H9 (cell line): ENCODE measurements at regions not wholly inside any gene's neighbourhood (a gene's known extent, or its start where the extent isn't known, plus 50 kb on each side); places are given as distances from the start of the nearest gene placed in this dataset.

Source experiments
- DNase-seq: peaks from one replicate; pipeline ENCODE4 v3.0.0-alpha.2; 2017
- H2AFZ ChIP-seq: one replicate; pipeline ENCODE4 v1.6.1; 2013; ENCODE audit warnings: mild to moderate bottlenecking, low read length, control low read depth, moderate library complexity
- H2AK5ac ChIP-seq: 2 replicates; pipeline ENCODE4 v1.6.1; 2013; ENCODE audit warnings: low read length, control low read depth, mixed read lengths; ENCODE audit not compliant: insufficient read length
- H2BK120ac ChIP-seq: one replicate; pipeline ENCODE4 v1.6.1; 2013; ENCODE audit warnings: low read depth, mild to moderate bottlenecking, low read length, control low read depth, inconsistent platforms; ENCODE audit not compliant: poor library complexity, severe bottlenecking
- H2BK12ac ChIP-seq: 2 replicates; pipeline ENCODE4 v1.6.1; 2013; ENCODE audit warnings: low read length, control low read depth, mixed read lengths, low read depth; ENCODE audit not compliant: insufficient read length
- H2BK15ac ChIP-seq: 2 replicates; pipeline ENCODE4 v1.6.1; 2013; ENCODE audit warnings: low read depth, low read length, control low read depth
- H2BK20ac ChIP-seq: one replicate; pipeline ENCODE4 v1.6.1; 2013; ENCODE audit warnings: low read depth, mild to moderate bottlenecking, low read length, control low read depth, inconsistent platforms; ENCODE audit not compliant: poor library complexity, severe bottlenecking
- H2BK5ac ChIP-seq: 2 replicates; pipeline ENCODE4 v1.6.1; 2013; ENCODE audit warnings: low read length, control low read depth, mixed read lengths; ENCODE audit not compliant: insufficient read length
- H3K14ac ChIP-seq: 2 replicates; pipeline ENCODE4 v1.6.1; 2013; ENCODE audit warnings: low read length, control low read depth; ENCODE audit not compliant: insufficient read depth
- H3K18ac ChIP-seq: 2 replicates; pipeline ENCODE4 v1.6.1; 2013; ENCODE audit warnings: low read depth, mild to moderate bottlenecking, mixed read lengths, low read length, control low read depth; ENCODE audit not compliant: insufficient read length
- H3K23ac ChIP-seq: 2 replicates; pipeline ENCODE4 v1.6.1; 2013; ENCODE audit warnings: low read length, control low read depth, mixed read lengths, low read depth; ENCODE audit not compliant: insufficient read length
- H3K23me2 ChIP-seq: 2 replicates; pipeline ENCODE4 v1.6.1; 2013; ENCODE audit warnings: low read depth, mild to moderate bottlenecking, mixed read lengths, low read length, control low read depth; ENCODE audit not compliant: insufficient read length, poor library complexity, severe bottlenecking
- H3K27ac ChIP-seq: 2 replicates; pipeline ENCODE4 v1.5.1; 2013; ENCODE audit warnings: low read length, control low read depth, mixed read lengths, low read depth; ENCODE audit not compliant: insufficient read length
- H3K27me3 ChIP-seq: 2 replicates; pipeline ENCODE4 v1.6.1; 2013; ENCODE audit warnings: low read length, control low read depth, inconsistent platforms; ENCODE audit not compliant: insufficient read depth
- H3K4ac ChIP-seq: 2 replicates; pipeline ENCODE4 v1.6.1; 2013; ENCODE audit warnings: low read depth, mild to moderate bottlenecking, control low read depth, inconsistent platforms, low read length, moderate library complexity
- H3K4me1 ChIP-seq: 2 replicates; pipeline ENCODE4 v1.6.1; 2013; ENCODE audit warnings: low read length, control low read depth, inconsistent platforms; ENCODE audit not compliant: insufficient read depth
- H3K4me2 ChIP-seq: 2 replicates; pipeline ENCODE4 v1.6.1; 2013; ENCODE audit warnings: low read length, control low read depth, mixed read lengths; ENCODE audit not compliant: insufficient read length, insufficient read depth
- H3K56ac ChIP-seq: 2 replicates; pipeline ENCODE4 v1.6.1; 2013; ENCODE audit warnings: low read depth, mild to moderate bottlenecking, mixed read lengths, low read length, control low read depth; ENCODE audit not compliant: insufficient read length
- H3K79me1 ChIP-seq: 2 replicates; pipeline ENCODE4 v1.6.1; 2013; ENCODE audit warnings: low read depth, mild to moderate bottlenecking, moderate library complexity, low read length, control low read depth, inconsistent platforms; ENCODE audit not compliant: insufficient read depth, poor library complexity, severe bottlenecking
- H3K79me2 ChIP-seq: 2 replicates; pipeline ENCODE4 v1.6.1; 2013; ENCODE audit warnings: low read length, control low read depth, inconsistent platforms; ENCODE audit not compliant: insufficient read depth
- H3K9ac ChIP-seq: 2 replicates; pipeline ENCODE4 v1.6.1; 2013; ENCODE audit warnings: low read length, control low read depth, mixed read lengths; ENCODE audit not compliant: insufficient read length; ENCODE audit errors: extremely low read depth
- H3K9me3 ChIP-seq: one replicate; pipeline ENCODE4 v1.6.1; 2013; ENCODE audit warnings: low read depth, low read length, inconsistent platforms; ENCODE audit not compliant: control insufficient read depth
- H3T11ph ChIP-seq: one replicate; pipeline ENCODE4 v1.6.1; 2013; ENCODE audit warnings: mild to moderate bottlenecking, low read length, control low read depth, inconsistent platforms
- H4K20me1 ChIP-seq: one replicate; pipeline ENCODE4 v1.6.1; 2013; ENCODE audit not compliant: control insufficient read depth, insufficient read length, insufficient read depth
- H4K5ac ChIP-seq: 2 replicates; pipeline ENCODE4 v1.6.1; 2013; ENCODE audit warnings: low read depth, mild to moderate bottlenecking, mixed read lengths, low read length, control low read depth; ENCODE audit not compliant: insufficient read length
- H4K8ac ChIP-seq: replicated peaks from 2 replicates; pipeline ENCODE4 v1.6.1; 2013; ENCODE audit warnings: low read length, control low read depth, mixed read lengths, low read depth; ENCODE audit not compliant: insufficient read length
- H4K91ac ChIP-seq: 2 replicates; pipeline ENCODE4 v1.6.1; 2013; ENCODE audit warnings: low read depth, mild to moderate bottlenecking, moderate library complexity, mixed read lengths, low read length, control low read depth; ENCODE audit not compliant: insufficient read length
- H3K27ac Mint-ChIP-seq, 3 experiments: 2 replicates in 2 of 3; 3 replicates in 1 of 3; pipeline ENCODE4 v1.8.0; 2020 to 2021; ENCODE audit warnings: mixed read lengths in 3 of 3, mild to moderate bottlenecking in 1 of 3, moderate library complexity in 1 of 3
- H3K27me3 Mint-ChIP-seq: 2 replicates; pipeline ENCODE4 v1.8.0; 2021; ENCODE audit warnings: low read depth, mild to moderate bottlenecking, moderate library complexity, mixed read lengths
- H3K36me3 Mint-ChIP-seq, 3 experiments: 2 replicates in 2 of 3; 3 replicates in 1 of 3; pipeline ENCODE4 v1.8.0; 2020 to 2021; ENCODE audit warnings: low read depth in 3 of 3, mixed read lengths in 3 of 3; ENCODE audit not compliant: insufficient read depth in 1 of 3
- H3K4me1 Mint-ChIP-seq, 2 experiments: 2 replicates each; pipeline ENCODE4 v1.8.0; 2020; ENCODE audit warnings: mixed read lengths in 2 of 2
- H3K4me3 Mint-ChIP-seq, 2 experiments: 2 replicates in 1 of 2; 3 replicates in 1 of 2; pipeline ENCODE4 v1.8.0; 2020 to 2021; ENCODE audit warnings: mild to moderate bottlenecking in 2 of 2, mixed read lengths in 2 of 2, moderate library complexity in 1 of 2
- H3K9me3 Mint-ChIP-seq, 2 experiments: 2 replicates in 1 of 2; 3 replicates in 1 of 2; pipeline ENCODE4 v1.8.0; 2020; ENCODE audit warnings: mild to moderate bottlenecking in 2 of 2, mixed read lengths in 2 of 2, moderate library complexity in 1 of 2
- CTCF ChIP-seq: fragments of 200-600 bp; sonication (generic); conservative IDR thresholded peaks from 3 replicates; pipeline ENCODE4 v1.8.0; 2021; ENCODE audit warnings: antibody characterized with exemption, mild to moderate bottlenecking
- WGBS: extraction: QIAGEN DNeasy Blood & Tissue Kit; methylation state at CpG from one replicate; pipeline ENCODE4 v1.1.7; 2013; ENCODE audit warnings: missing lambda C conversion rate, low lambda C conversion rate, mixed read lengths; ENCODE audit not compliant: insufficient read length; ENCODE audit errors: extremely low coverage; 5-methylcytosine and 5-hydroxymethylcytosine counted together

- no peak overlapping the region for H4K5ac ChIP-seq
- Mint-ChIP-seq H3K4me3 (no peak overlapping the region), H3K36me3 (peaks cover 0 to 6% (median 0%) of the 10 kb centered on the region in 3 experiments; a peak in 4 of 7 replicates), H3K27me3 (no peaks in the 10 kb centered on the region; the same call in 1 of the 2 replicates), H3K27ac (no peak overlapping the region), H3K4me1 (peaks cover 12 to 13% of the 10 kb centered on the region in 2 experiments), H3K9me3 (peaks cover 60 to 86% of the 10 kb centered on the region in 2 experiments)
- H2BK120ac ChIP-seq, result no peak overlapping the region
- no peak overlapping the region for H3K23ac ChIP-seq
- H3K27ac ChIP-seq, result no peak overlapping the region
- no peak overlapping the region for H3T11ph ChIP-seq
- H2BK5ac ChIP-seq, result no peak overlapping the region
- no peak for DNase-seq
- no peak overlapping the region for H4K91ac ChIP-seq
- H3K4me1 ChIP-seq, result no peaks in the 10 kb centered on the region; the same call in 1 of the 2 replicates
- H3K9ac ChIP-seq, result no peak overlapping the region
- no peak overlapping the region for H2BK20ac ChIP-seq
- H4K8ac ChIP-seq, result no peak overlapping the region
- no peak overlapping the region for H3K18ac ChIP-seq
- WGBS, result 100% methylated on average over 1 of the region's 8 CpGs
- no peak overlapping the region for H2BK15ac ChIP-seq
- no peak overlapping the region for H3K4me2 ChIP-seq
- H2AFZ ChIP-seq, result no peak overlapping the region
- H3K27me3 ChIP-seq, result no peaks in the 10 kb centered on the region
- no peaks in the 10 kb centered on the region for H3K23me2 ChIP-seq
- no peaks in the 10 kb centered on the region for H3K9me3 ChIP-seq
- H4K20me1 ChIP-seq, result no peaks in the 10 kb centered on the region
- no peaks in the 10 kb centered on the region for H3K79me2 ChIP-seq
- no peak overlapping the region for H3K14ac ChIP-seq
- H2BK12ac ChIP-seq, result no peak overlapping the region
- no peak overlapping the region for H2AK5ac ChIP-seq
- no peak for TF ChIP-seq CTCF
- H3K79me1 ChIP-seq, result no peaks in the 10 kb centered on the region
- H3K4ac ChIP-seq, result no peak overlapping the region
- H3K56ac ChIP-seq, result no peak overlapping the region
Measured at GRCh38 chr21:24988941-24989340, 618.3 kb downstream of the MRPL39 start.
